NCI-H2029 treated with DMSO at 0.1 percent for 48 hours (cell line): ENCODE measurements at regions not wholly inside any gene's neighbourhood (a gene's known extent, or its start where the extent isn't known, plus 50 kb on each side); places are given as distances from the start of the nearest gene placed in this dataset.

ENCODE experiments used
- DNase-seq: peaks from one replicate; lab custom pipeline; 2025; lab: John Stamatoyannopoulos, UW

GRCh38 chr2:18889565-18890332 lies 300.4 kb upstream of the NT5C1B start:
- DNase-seq: no peak

GRCh38 chr2:18885457-18885856 lies 296.1 kb upstream of the NT5C1B start:
- no peak for DNase-seq

- no peak for DNase-seq
Observed at GRCh38 chr2:18883616-18884456, 294.5 kb upstream of the NT5C1B start.

- DNase-seq: no peak
Observed at GRCh38 chr2:18871430-18871829, 282.1 kb upstream of the NT5C1B start.

GRCh38 chr2:18870307-18870706 lies 280.9 kb upstream of the NT5C1B start:
- DNase-seq: no peak

- no peak for DNase-seq
Observed at GRCh38 chr2:18861951-18862350, 272.6 kb upstream of the NT5C1B start.

GRCh38 chr2:18860179-18860578 lies 270.8 kb upstream of the NT5C1B start:
- DNase-seq: no peak

GRCh38 chr2:18856765-18857164 lies 267.4 kb upstream of the NT5C1B start:
- no peak for DNase-seq

- DNase-seq: no peak
Observed at GRCh38 chr2:18855027-18855426, 265.7 kb upstream of the NT5C1B start.

GRCh38 chr2:18849841-18850578 lies 260.6 kb upstream of the NT5C1B start:
- DNase-seq: no peak

GRCh38 chr2:18848646-18849045 lies 259.3 kb upstream of the NT5C1B start:
- no peak for DNase-seq

- no peak for DNase-seq
Observed at GRCh38 chr2:18845854-18846445, 256.6 kb upstream of the NT5C1B start.

GRCh38 chr2:18842836-18843235 lies 253.5 kb upstream of the NT5C1B start:
- DNase-seq: no peak

GRCh38 chr2:18841248-18842150 lies 252.1 kb upstream of the NT5C1B start:
- no peak for DNase-seq

GRCh38 chr2:18837240-18837639 lies 247.9 kb upstream of the NT5C1B start:
- no peak for DNase-seq

- no peak for DNase-seq
Observed at GRCh38 chr2:18836436-18836835, 247.1 kb upstream of the NT5C1B start.

- DNase-seq: no peak
Observed at GRCh38 chr2:18835787-18836186, 246.4 kb upstream of the NT5C1B start.

GRCh38 chr2:18834341-18834740 lies 245.0 kb upstream of the NT5C1B start:
- no peak for DNase-seq

GRCh38 chr2:18833941-18834340 lies 244.6 kb upstream of the NT5C1B start:
- no peak for DNase-seq

- DNase-seq: no peak
Observed at GRCh38 chr2:18831916-18832510, 242.6 kb upstream of the NT5C1B start.

GRCh38 chr2:18830962-18831361 lies 241.6 kb upstream of the NT5C1B start:
- no peak for DNase-seq
